Fibroblast of gingiva (primary cell): ENCODE measurements at regions not wholly inside any gene's neighbourhood (a gene's known extent, or its start where the extent isn't known, plus 50 kb on each side); places are given as distances from the start of the nearest gene placed in this dataset.
"Not testable (repeated sequence)": the region's sequence is repeated elsewhere in the genome, so short reads cannot be mapped to it uniquely, and the experiment has no call there.

Experiments used
- DNase-seq: peaks from one replicate; pipeline ENCODE4 v3.0.0-alpha.2; 2011; ENCODE audit warnings: low read depth

GRCh38 chr2:146804288-146804687 lies 1040.5 kb upstream of the ACVR2A start:
- DNase-seq = no peak

- DNase-seq = no peak
These were observed 1042.9 kb upstream of the ACVR2A start for GRCh38 chr2:146801886-146802285.

- DNase-seq = no peak
These were observed 1058.4 kb upstream of the ACVR2A start for GRCh38 chr2:146786396-146786795.

- no peak for DNase-seq
These were observed 1059.7 kb upstream of the ACVR2A start for GRCh38 chr2:146785101-146785500.

GRCh38 chr2:146784602-146785001 lies 1060.2 kb upstream of the ACVR2A start:
- no peak for DNase-seq

- DNase-seq = no peak
These were observed 1067.6 kb upstream of the ACVR2A start for GRCh38 chr2:146777181-146777580.

GRCh38 chr2:146776596-146776995 lies 1068.2 kb upstream of the ACVR2A start:
- DNase-seq = no peak

- DNase-seq = no peak
These were observed 1073.3 kb upstream of the ACVR2A start for GRCh38 chr2:146771531-146771930.

- DNase-seq = no peak
These were observed 1080.5 kb upstream of the ACVR2A start for GRCh38 chr2:146764301-146764700.

GRCh38 chr2:146762786-146763185 lies 1082.0 kb upstream of the ACVR2A start:
- no peak for DNase-seq

- DNase-seq = no peak
These were observed 1090.2 kb upstream of the ACVR2A start for GRCh38 chr2:146754606-146755005.

- no peak for DNase-seq
These were observed 1096.8 kb upstream of the ACVR2A start for GRCh38 chr2:146748046-146748445.

- DNase-seq = no peak
These were observed 1103.6 kb upstream of the ACVR2A start for GRCh38 chr2:146741260-146741659.

GRCh38 chr2:146734821-146735190 lies 1110.0 kb upstream of the ACVR2A start:
- no peak for DNase-seq

- DNase-seq = peak; percentile 73
These were observed 1110.6 kb upstream of the ACVR2A start for GRCh38 chr2:146734042-146734820.

- DNase-seq = peak; percentile 10
These were observed 1113.9 kb upstream of the ACVR2A start for GRCh38 chr2:146730882-146731281.

GRCh38 chr2:146721486-146721885 lies 1123.3 kb upstream of the ACVR2A start:
- no peak for DNase-seq

- no peak for DNase-seq
These were observed 1124.7 kb upstream of the ACVR2A start for GRCh38 chr2:146720170-146720569.

- DNase-seq = no peak
These were observed 1128.2 kb upstream of the ACVR2A start for GRCh38 chr2:146716591-146716990.

- DNase-seq = no peak
These were observed 1135.8 kb upstream of the ACVR2A start for GRCh38 chr2:146709004-146709403.

- DNase-seq = no peak
These were observed 1143.6 kb upstream of the ACVR2A start for GRCh38 chr2:146701183-146701582.

GRCh38 chr2:146697307-146697706 lies 1147.5 kb upstream of the ACVR2A start:
- DNase-seq = no peak

GRCh38 chr2:146696787-146697186 lies 1148.0 kb upstream of the ACVR2A start:
- DNase-seq = not testable (repeated sequence)

GRCh38 chr2:146681991-146682390 lies 1162.8 kb upstream of the ACVR2A start:
- DNase-seq = no peak
